SK-N-SH (cell line): ENCODE measurements at regions not wholly inside any gene's neighbourhood (a gene's known extent, or its start where the extent isn't known, plus 50 kb on each side); places are given as distances from the start of the nearest gene placed in this dataset.

ENCODE experiments used
- CTCF ChIA-PET: fragments of 300-600, 350-600 bp; formaldehyde crosslinking; extraction: SDS; loops from one replicate; lab custom pipeline; 2021; lab: Yijun Ruan, JAX
- POLR2A ChIA-PET: fragments of 350-600 bp; sonication (Branson Sonifier 250); formaldehyde crosslinking; extraction: SDS; loops from one replicate; lab custom pipeline; 2020; ENCODE audit warnings: antibody characterized with exemption, inconsistent platforms; lab: Yijun Ruan, JAX
- DNase-seq: peaks from one replicate; pipeline ENCODE4 v3.0.0; 2012
- H2AFZ ChIP-seq: fragments of 200-600 bp; sonication (generic); 2 replicates; pipeline ENCODE4 v1.8.1; 2016; ENCODE audit warnings: antibody characterized with exemption, mild to moderate bottlenecking, low read depth
- H3F3A ChIP-seq: fragments of 200-600 bp; sonication (generic); replicated peaks from 2 replicates; pipeline ENCODE3; 2016; ENCODE audit warnings: antibody characterized with exemption, mild to moderate bottlenecking; ENCODE audit not compliant: insufficient read depth
- H3K27ac ChIP-seq, 2 experiments: fragments of 200-500 bp in 1 of 2; fragments of 200-600 bp in 1 of 2; sonication (Bioruptor generic) in 1 of 2; sonication (generic), shearing (Covaris generic) in 1 of 2; 2 replicates each; pipeline versions ENCODE4 v1.5.1 to v1.6.1; 2014 to 2016; ENCODE audit warnings: low read depth in 2 of 2, inconsistent platforms in 1 of 2, low read length in 1 of 2, mild to moderate bottlenecking in 1 of 2, mixed read lengths in 1 of 2
- H3K27me3 ChIP-seq: fragments of 200-600 bp; sonication (generic), shearing (Covaris generic); 2 replicates; pipeline ENCODE4 v1.6.1; 2016; ENCODE audit warnings: mixed run types; ENCODE audit not compliant: insufficient read depth
- H3K36me3 ChIP-seq, 2 experiments: fragments of 200-500 bp in 1 of 2; fragments of 200-600 bp in 1 of 2; sonication (Bioruptor generic) in 1 of 2; sonication (generic) in 1 of 2; replicated peaks in 1 of 2; 2 replicates each; pipeline versions ENCODE3 to v1.5.1; 2014 to 2016; ENCODE audit warnings: low read length in 1 of 2, mild to moderate bottlenecking in 1 of 2; ENCODE audit not compliant: insufficient read depth in 2 of 2, control insufficient read depth in 1 of 2
- H3K4me1 ChIP-seq, 2 experiments: fragments of 200-500 bp in 1 of 2; fragments of 200-600 bp in 1 of 2; sonication (Bioruptor generic) in 1 of 2; sonication (generic), shearing (Covaris generic) in 1 of 2; 2 replicates each; pipeline versions ENCODE4 v1.5.1 to v1.6.1; 2014 to 2016; ENCODE audit warnings: low read depth in 1 of 2, low read length in 1 of 2, mixed run types in 1 of 2; ENCODE audit not compliant: insufficient read depth in 2 of 2, control insufficient read depth in 1 of 2
- H3K4me2 ChIP-seq: fragments of 200-600 bp; sonication (generic), shearing (Covaris generic); 2 replicates; pipeline ENCODE4 v1.6.1; 2017; ENCODE audit warnings: mixed run types
- H3K4me3 ChIP-seq, 2 experiments: fragments of 200-500 bp in 1 of 2; fragments of 200-600 bp in 1 of 2; sonication (Bioruptor generic) in 1 of 2; sonication (generic), shearing (Covaris generic) in 1 of 2; 2 replicates each; pipeline versions ENCODE4 v1.5.1 to v1.8.1; 2014 to 2016; ENCODE audit warnings: low read depth in 2 of 2, inconsistent platforms in 1 of 2, low read length in 1 of 2, mild to moderate bottlenecking in 1 of 2, mixed read lengths in 1 of 2, moderate library complexity in 1 of 2
- H3K79me2 ChIP-seq: fragments of 200-600 bp; sonication (generic); 2 replicates; pipeline ENCODE4 v1.8.1; 2017; ENCODE audit warnings: mild to moderate bottlenecking; ENCODE audit not compliant: insufficient read depth
- H3K9ac ChIP-seq: fragments of 200-600 bp; sonication (generic); 2 replicates; pipeline ENCODE4 v1.6.1; 2017; ENCODE audit warnings: mixed run types
- H3K9me2 ChIP-seq: fragments of 200-600 bp; sonication (generic); 2 replicates; pipeline ENCODE4 v1.6.1; 2017; ENCODE audit warnings: mixed run types
- H3K9me3 ChIP-seq: fragments of 200-600 bp; sonication (generic); 2 replicates; pipeline ENCODE4 v1.6.1; 2017; ENCODE audit warnings: mixed run types, mild to moderate bottlenecking, moderate library complexity
- H4K20me1 ChIP-seq: fragments of 200-600 bp; sonication (generic); 2 replicates; pipeline ENCODE4 v1.6.1; 2017; ENCODE audit warnings: mild to moderate bottlenecking, mixed run types; ENCODE audit not compliant: insufficient read depth
- EP300 ChIP-seq, 2 experiments: IDR thresholded peaks; 2 replicates each; pipeline versions ENCODE4 v1.4.0 to v1.6.1; 2012; ENCODE audit warnings: borderline replicate concordance in 1 of 2, low read depth in 1 of 2, low read length in 1 of 2
- EZH2phosphoT487 ChIP-seq: fragments of 200-600 bp; sonication (generic); IDR thresholded peaks from 2 replicates; pipeline ENCODE4 v1.6.1; 2017; ENCODE audit warnings: low read depth, mixed run types, mild to moderate bottlenecking, antibody characterized with exemption, moderate library complexity, borderline replicate concordance
- FOSL2 ChIP-seq: IDR thresholded peaks from 2 replicates; pipeline ENCODE4 v1.4.0; 2012; ENCODE audit warnings: low read depth, mild to moderate bottlenecking, moderate library complexity, borderline replicate concordance
- FOXJ3 ChIP-seq: sonication (generic); formaldehyde crosslinking; IDR thresholded peaks from 2 replicates; pipeline ENCODE4 v1.5.1; 2020; ENCODE audit warnings: mild to moderate bottlenecking, missing genetic modification reagents
- FOXM1 ChIP-seq: IDR thresholded peaks from 2 replicates; pipeline ENCODE4 v1.4.0; 2012; ENCODE audit warnings: low read depth, mild to moderate bottlenecking
- GABPA ChIP-seq: IDR thresholded peaks from 2 replicates; pipeline ENCODE4 v1.4.0; 2012; ENCODE audit warnings: low read depth, mild to moderate bottlenecking
- GATA2 ChIP-seq: sonication (generic); formaldehyde crosslinking; IDR thresholded peaks from 2 replicates; pipeline ENCODE4 v1.5.0; 2020; ENCODE audit warnings: mild to moderate bottlenecking, missing genetic modification reagents
- MEF2A ChIP-seq: IDR thresholded peaks from 2 replicates; pipeline ENCODE4 v1.4.0; 2012; ENCODE audit warnings: low read depth, borderline replicate concordance
- MXI1 ChIP-seq: IDR thresholded peaks from 2 replicates; pipeline ENCODE4 v1.6.1; 2012; ENCODE audit warnings: mild to moderate bottlenecking, low read depth, low read length, improper control_type of control experiment
- NFIC ChIP-seq: IDR thresholded peaks from 2 replicates; pipeline ENCODE4 v1.4.0; 2012; ENCODE audit warnings: borderline replicate concordance
- POLR2AphosphoS5 ChIP-seq: IDR thresholded peaks from 2 replicates; pipeline ENCODE4 v1.6.1; 2012; ENCODE audit warnings: low read depth, low read length
- RAD21 ChIP-seq: IDR thresholded peaks from 2 replicates; pipeline ENCODE4 v1.6.1; 2012; ENCODE audit warnings: mild to moderate bottlenecking, low read length
- SMC3 ChIP-seq: IDR thresholded peaks from 2 replicates; pipeline ENCODE4 v1.6.1; 2012; ENCODE audit warnings: low read depth, low read length, improper control_type of control experiment
- TAF1 ChIP-seq: IDR thresholded peaks from 2 replicates; pipeline ENCODE4 v1.6.1; 2012; ENCODE audit warnings: low read depth, mild to moderate bottlenecking, low read length, moderate library complexity, borderline replicate concordance
- TEAD4 ChIP-seq: IDR thresholded peaks from 2 replicates; pipeline ENCODE4 v1.4.0; 2012; ENCODE audit warnings: mild to moderate bottlenecking, borderline replicate concordance; ENCODE audit not compliant: insufficient read depth
- WGBS: methylation state at CpG from one replicate; pipeline ENCODE4 v1.1.6; 2017; ENCODE audit warnings: low lambda C conversion rate; 5-methylcytosine and 5-hydroxymethylcytosine counted together
- TF ChIP-seq, protein P1 (sequence below): fragments of 150-350 bp; IDR thresholded peaks from 2 replicates; pipeline ENCODE4 v1.6.1; 2016; ENCODE audit warnings: mild to moderate bottlenecking, low read depth, low read length
- TF ChIP-seq, protein P2 (sequence below): IDR thresholded peaks from 2 replicates; pipeline ENCODE4 v1.4.0; 2012; ENCODE audit warnings: low read depth, borderline replicate concordance
- TF ChIP-seq, protein P3 (sequence below): IDR thresholded peaks from 2 replicates; pipeline ENCODE4 v1.4.0; 2012; ENCODE audit warnings: low read depth, borderline replicate concordance
- TF ChIP-seq, protein P4 (sequence below): fragments of 150-350 bp; IDR thresholded peaks from 2 replicates; pipeline ENCODE4 v1.6.1; 2017; ENCODE audit warnings: antibody characterized with exemption, low read length, low read depth, borderline replicate concordance
- TF ChIP-seq, protein P5 (sequence below): fragments of 200-600 bp; sonication (generic); IDR thresholded peaks from 2 replicates; pipeline ENCODE4 v1.6.1; 2017; ENCODE audit warnings: antibody characterized with exemption, mild to moderate bottlenecking, moderate library complexity

DNA sequence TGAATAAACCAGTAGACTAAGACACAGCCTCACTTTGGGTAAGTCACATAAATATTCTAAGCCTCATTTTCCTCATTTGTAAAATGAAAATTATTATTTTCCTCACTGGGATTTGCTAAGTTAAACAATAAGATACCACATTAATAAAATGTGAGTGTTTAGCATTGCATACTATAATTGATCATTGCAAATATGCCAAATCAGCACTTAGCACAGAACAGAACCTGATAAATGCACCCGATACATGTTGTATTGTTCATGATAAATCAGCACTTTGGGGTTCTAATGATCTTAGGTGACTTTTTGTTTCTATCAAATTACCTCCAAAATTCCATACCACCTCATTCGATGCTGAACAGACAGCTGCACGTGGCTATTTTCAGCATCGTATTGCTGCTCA, 50.2 kb upstream of the RAPGEF4 start:
- 91% methylated on average over 4 of the region's 4 CpGs for WGBS

More for the DNA sequence above, 50.2 kb upstream of the RAPGEF4 start:
- Histone ChIP-seq H3K9me2 (no peaks in the 10 kb centered on the region), H3K9me3 (no peaks in the 10 kb centered on the region), H2AFZ (no peak overlapping the region), H3K79me2 (no peaks in the 10 kb centered on the region), H3K27ac (no peak overlapping the region), H3K4me3 (no peak overlapping the region), H3K27me3 (no peaks in the 10 kb centered on the region), H3K4me2 (no peak overlapping the region), H4K20me1 (no peaks in the 10 kb centered on the region), H3K36me3 (no peaks in the 10 kb centered on the region), H3K4me1 (no peaks in the 10 kb centered on the region), H3K9ac (no peak overlapping the region), H3F3A (no peaks in the 10 kb centered on the region)
- CTCF ChIA-PET = interaction anchor here (1.4 to 1.7 kb wide), 2 partner anchors 10 to 43 kb away, joined by 3 read pairs; no protein-coding TSS in a partner anchor
- no peak for DNase-seq
- POLR2A ChIA-PET = no interaction called here
- TF ChIP-seq FOSL2 = no peak
- TF ChIP-seq TEAD4 = no peak
- no peak for TF ChIP-seq FOXJ3 (CRISPR knock-in tag)
- no peak for TF ChIP-seq RAD21
- no peak for TF ChIP-seq SMC3
- no peak for TF ChIP-seq NFIC
- TF ChIP-seq, protein P1, sequence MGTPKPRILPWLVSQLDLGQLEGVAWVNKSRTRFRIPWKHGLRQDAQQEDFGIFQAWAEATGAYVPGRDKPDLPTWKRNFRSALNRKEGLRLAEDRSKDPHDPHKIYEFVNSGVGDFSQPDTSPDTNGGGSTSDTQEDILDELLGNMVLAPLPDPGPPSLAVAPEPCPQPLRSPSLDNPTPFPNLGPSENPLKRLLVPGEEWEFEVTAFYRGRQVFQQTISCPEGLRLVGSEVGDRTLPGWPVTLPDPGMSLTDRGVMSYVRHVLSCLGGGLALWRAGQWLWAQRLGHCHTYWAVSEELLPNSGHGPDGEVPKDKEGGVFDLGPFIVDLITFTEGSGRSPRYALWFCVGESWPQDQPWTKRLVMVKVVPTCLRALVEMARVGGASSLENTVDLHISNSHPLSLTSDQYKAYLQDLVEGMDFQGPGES = no peak
- TF ChIP-seq POLR2AphosphoS5 = no peak
- TF ChIP-seq FOXM1 = no peak
- TF ChIP-seq, protein P2, sequence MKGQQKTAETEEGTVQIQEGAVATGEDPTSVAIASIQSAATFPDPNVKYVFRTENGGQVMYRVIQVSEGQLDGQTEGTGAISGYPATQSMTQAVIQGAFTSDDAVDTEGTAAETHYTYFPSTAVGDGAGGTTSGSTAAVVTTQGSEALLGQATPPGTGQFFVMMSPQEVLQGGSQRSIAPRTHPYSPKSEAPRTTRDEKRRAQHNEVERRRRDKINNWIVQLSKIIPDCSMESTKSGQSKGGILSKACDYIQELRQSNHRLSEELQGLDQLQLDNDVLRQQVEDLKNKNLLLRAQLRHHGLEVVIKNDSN = no peak
- no peak for TF ChIP-seq GATA2 (CRISPR knock-in tag)
- no peak for TF ChIP-seq GABPA
- TF ChIP-seq, protein P3, sequence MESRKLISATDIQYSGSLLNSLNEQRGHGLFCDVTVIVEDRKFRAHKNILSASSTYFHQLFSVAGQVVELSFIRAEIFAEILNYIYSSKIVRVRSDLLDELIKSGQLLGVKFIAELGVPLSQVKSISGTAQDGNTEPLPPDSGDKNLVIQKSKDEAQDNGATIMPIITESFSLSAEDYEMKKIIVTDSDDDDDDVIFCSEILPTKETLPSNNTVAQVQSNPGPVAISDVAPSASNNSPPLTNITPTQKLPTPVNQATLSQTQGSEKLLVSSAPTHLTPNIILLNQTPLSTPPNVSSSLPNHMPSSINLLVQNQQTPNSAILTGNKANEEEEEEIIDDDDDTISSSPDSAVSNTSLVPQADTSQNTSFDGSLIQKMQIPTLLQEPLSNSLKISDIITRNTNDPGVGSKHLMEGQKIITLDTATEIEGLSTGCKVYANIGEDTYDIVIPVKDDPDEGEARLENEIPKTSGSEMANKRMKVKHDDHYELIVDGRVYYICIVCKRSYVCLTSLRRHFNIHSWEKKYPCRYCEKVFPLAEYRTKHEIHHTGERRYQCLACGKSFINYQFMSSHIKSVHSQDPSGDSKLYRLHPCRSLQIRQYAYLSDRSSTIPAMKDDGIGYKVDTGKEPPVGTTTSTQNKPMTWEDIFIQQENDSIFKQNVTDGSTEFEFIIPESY = no peak
- no peak for TF ChIP-seq TAF1
- TF ChIP-seq, protein P4, sequence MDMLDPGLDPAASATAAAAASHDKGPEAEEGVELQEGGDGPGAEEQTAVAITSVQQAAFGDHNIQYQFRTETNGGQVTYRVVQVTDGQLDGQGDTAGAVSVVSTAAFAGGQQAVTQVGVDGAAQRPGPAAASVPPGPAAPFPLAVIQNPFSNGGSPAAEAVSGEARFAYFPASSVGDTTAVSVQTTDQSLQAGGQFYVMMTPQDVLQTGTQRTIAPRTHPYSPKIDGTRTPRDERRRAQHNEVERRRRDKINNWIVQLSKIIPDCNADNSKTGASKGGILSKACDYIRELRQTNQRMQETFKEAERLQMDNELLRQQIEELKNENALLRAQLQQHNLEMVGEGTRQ = no peak
- no peak for TF ChIP-seq EZH2phosphoT487
- no peak for TF ChIP-seq EP300 (IDR thresholded peaks at IDR 0.05; ENCODE audit: borderline replicate concordance in 1 of 2, low read depth in 1 of 2, low read length in 1 of 2)
- TF ChIP-seq MEF2A = no peak
- TF ChIP-seq, protein P5, sequence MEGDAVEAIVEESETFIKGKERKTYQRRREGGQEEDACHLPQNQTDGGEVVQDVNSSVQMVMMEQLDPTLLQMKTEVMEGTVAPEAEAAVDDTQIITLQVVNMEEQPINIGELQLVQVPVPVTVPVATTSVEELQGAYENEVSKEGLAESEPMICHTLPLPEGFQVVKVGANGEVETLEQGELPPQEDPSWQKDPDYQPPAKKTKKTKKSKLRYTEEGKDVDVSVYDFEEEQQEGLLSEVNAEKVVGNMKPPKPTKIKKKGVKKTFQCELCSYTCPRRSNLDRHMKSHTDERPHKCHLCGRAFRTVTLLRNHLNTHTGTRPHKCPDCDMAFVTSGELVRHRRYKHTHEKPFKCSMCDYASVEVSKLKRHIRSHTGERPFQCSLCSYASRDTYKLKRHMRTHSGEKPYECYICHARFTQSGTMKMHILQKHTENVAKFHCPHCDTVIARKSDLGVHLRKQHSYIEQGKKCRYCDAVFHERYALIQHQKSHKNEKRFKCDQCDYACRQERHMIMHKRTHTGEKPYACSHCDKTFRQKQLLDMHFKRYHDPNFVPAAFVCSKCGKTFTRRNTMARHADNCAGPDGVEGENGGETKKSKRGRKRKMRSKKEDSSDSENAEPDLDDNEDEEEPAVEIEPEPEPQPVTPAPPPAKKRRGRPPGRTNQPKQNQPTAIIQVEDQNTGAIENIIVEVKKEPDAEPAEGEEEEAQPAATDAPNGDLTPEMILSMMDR = no peak
- no peak for TF ChIP-seq MXI1
